GM10266 (cell line): ENCODE measurements at regions not wholly inside any gene's neighbourhood (a gene's known extent, or its start where the extent isn't known, plus 50 kb on each side); places are given as distances from the start of the nearest gene placed in this dataset.

ENCODE experiments used
- DNase-seq: peaks from one replicate; pipeline ENCODE4 v3.0.0; 2012; ENCODE audit errors: extremely low spot score
- TF ChIP-seq, protein P1 (sequence below): IDR thresholded peaks from 2 replicates; pipeline ENCODE4 v1.5.1; 2012; ENCODE audit warnings: mild to moderate bottlenecking, low read depth; ENCODE audit not compliant: control insufficient read depth, insufficient read depth; ENCODE audit errors: missing control alignments

GRCh38 chr6:37556881-37557644, 57.4 kb upstream of the CCDC167 start:
- no peak for DNase-seq
- TF ChIP-seq, protein P1, sequence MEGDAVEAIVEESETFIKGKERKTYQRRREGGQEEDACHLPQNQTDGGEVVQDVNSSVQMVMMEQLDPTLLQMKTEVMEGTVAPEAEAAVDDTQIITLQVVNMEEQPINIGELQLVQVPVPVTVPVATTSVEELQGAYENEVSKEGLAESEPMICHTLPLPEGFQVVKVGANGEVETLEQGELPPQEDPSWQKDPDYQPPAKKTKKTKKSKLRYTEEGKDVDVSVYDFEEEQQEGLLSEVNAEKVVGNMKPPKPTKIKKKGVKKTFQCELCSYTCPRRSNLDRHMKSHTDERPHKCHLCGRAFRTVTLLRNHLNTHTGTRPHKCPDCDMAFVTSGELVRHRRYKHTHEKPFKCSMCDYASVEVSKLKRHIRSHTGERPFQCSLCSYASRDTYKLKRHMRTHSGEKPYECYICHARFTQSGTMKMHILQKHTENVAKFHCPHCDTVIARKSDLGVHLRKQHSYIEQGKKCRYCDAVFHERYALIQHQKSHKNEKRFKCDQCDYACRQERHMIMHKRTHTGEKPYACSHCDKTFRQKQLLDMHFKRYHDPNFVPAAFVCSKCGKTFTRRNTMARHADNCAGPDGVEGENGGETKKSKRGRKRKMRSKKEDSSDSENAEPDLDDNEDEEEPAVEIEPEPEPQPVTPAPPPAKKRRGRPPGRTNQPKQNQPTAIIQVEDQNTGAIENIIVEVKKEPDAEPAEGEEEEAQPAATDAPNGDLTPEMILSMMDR: no peak

DNA sequence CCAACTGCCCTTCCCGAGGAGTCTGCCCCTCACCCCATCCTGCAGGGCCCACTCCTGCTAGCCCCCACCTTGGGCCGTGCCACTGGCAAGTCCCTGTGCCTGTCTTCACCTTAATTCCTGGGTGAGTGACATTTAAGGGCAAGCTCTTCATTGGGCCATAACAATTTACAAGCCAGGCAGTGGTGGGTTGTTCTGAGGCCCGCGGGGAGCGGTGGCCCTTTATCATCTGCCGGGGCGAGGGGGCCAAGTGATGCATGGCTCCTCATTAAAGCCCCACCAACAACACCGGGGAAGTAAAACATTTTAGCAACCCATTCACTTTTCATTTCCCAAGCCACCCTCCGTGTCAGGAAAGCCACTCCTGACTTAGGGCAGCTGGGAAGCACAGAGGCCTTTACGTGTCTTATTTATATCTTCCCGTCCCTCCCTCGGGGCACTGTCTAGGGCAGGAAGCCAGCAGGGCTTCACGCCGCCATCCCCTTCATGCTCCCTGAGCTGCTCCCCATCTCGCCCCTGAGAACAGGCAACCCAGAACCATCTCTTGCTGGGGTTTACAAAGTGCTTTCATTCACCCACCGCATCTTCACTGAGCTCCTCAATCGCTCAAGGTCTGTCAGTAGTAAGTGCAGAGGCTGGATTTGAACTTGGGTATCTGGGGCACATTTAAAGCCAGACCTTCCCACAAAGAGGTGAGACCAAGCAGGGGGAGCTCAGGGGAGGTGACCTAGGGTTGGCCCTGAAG, 55.5 kb upstream of the CCDC167 start:
- TF ChIP-seq, protein P1: no peak
- no peak for DNase-seq

DNA sequence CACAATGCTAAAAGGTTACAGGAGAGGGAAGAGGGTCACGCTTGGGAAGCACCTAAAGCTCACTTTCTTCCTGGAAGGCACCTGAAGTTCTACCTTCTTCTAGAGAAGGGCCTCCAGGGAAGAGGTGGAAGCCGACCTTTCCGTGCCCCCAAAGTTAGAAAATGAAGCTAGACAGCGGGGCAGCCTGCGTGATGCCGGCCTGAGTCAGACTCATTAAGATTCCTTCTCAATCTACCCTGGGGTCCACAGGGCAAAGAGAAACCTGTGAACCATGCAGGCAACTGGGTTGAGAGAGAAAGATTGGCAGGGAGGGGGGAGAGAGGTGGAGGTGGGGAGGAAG, 54.8 kb upstream of the CCDC167 start:
- TF ChIP-seq, protein P1: no peak
- DNase-seq: no peak

DNA sequence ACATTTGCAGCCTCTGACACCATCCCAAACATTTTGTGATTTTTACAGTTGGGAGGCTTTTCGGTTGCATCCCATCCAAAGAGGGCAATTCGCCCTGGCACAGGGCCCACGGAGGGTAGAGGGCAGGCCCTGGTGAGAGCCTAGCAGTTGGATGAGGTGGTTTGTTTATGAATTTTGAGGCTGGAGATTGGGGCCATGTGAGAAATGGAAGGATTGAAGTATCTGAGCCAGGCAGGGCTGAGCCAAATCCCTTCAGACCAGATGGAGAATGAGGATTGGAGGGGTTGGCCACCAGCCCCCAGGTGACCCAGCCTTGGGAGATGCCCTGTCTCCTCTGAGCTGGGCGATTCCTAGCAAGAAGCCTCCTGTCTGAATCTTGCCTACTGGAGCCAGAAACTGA, 52.6 kb upstream of the CCDC167 start:
- no peak for DNase-seq
- TF ChIP-seq, protein P1: no peak

- no peak for DNase-seq
- TF ChIP-seq, protein P1: no peak
These were observed 52.2 kb upstream of the CCDC167 start for GRCh38 chr6:37551867-37552266.

- no peak for DNase-seq
These were observed 51.8 kb upstream of the CCDC167 start for GRCh38 chr6:37551446-37551845.

More at GRCh38 chr6:37551446-37551845, 51.8 kb upstream of the CCDC167 start:
- TF ChIP-seq, protein P1: no peak
